ENCODE measurements at regions not wholly inside any gene's neighbourhood (a gene's known extent, or its start where the extent isn't known, plus 50 kb on each side); places are given as distances from the start of the nearest gene placed in this dataset.

DNA sequence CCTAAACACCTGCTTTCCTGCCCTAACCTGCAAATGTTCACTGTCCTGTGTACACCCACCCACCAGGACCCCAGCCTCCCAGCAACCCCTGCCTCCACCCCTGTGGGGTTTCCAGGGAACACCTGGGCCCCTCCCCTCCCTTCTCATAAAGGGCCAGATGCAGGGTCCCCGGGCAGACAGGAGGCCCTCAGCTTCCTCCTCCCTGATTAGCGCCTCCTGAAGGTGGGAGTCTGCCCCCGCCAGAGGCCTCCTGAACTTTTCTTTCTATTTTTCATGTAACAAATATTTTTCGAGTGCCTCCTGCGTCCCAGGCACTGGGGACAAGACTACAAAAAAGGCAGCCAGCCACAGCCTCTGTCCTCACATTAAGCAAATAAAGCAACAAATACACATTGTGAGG is 135.4 kb upstream of the LINGO1 start:
- no peaks in the 10 kb centered on the region for H3K9me3 ChIP-seq (ENCODE audit: control insufficient read depth, insufficient read depth, low read depth, low read length)
- DNase-seq (ENCODE audit: low read depth in 2 of 2) = no peak
- peaks cover 2% of the 10 kb centered on the region for H3K27me3 ChIP-seq (ENCODE audit: control insufficient read depth, insufficient read depth, low read length)
- H3K36me3 ChIP-seq (ENCODE audit: control insufficient read depth, insufficient read depth, low read length) = no peaks in the 10 kb centered on the region
- H2AFZ ChIP-seq (ENCODE audit: low read length) = no peak overlapping the region
- H3K4me1 ChIP-seq (ENCODE audit: control insufficient read depth, extremely low read depth, insufficient read depth, low read length) = no peaks in the 10 kb centered on the region
- no peaks in the 10 kb centered on the region for H4K20me1 ChIP-seq (ENCODE audit: control insufficient read depth, extremely low read depth, insufficient read depth, low read length)
- H3K9ac ChIP-seq (ENCODE audit: insufficient read depth, low read length) = no peak overlapping the region
- H3K4me3 ChIP-seq (replicated peaks in 1 of 4; ENCODE audit: control extremely low read depth in 1 of 4, insufficient read depth in 1 of 4, low read depth in 3 of 4, low read length in 4 of 4) = no peak overlapping the region
- TF ChIP-seq EZH2 (IDR thresholded peaks at IDR 0.05; ENCODE audit: low read length, missing control alignments) = no peak
- TF ChIP-seq CTCF (conservative IDR thresholded peaks at IDR 0.05 in 1 of 2, IDR thresholded peaks at IDR 0.05 in 1 of 2; ENCODE audit: low read depth in 1 of 2, low read length in 2 of 2) = no peak
- H3K79me2 ChIP-seq (ENCODE audit: control insufficient read depth, insufficient read depth, low read length) = no peaks in the 10 kb centered on the region
- no peak overlapping the region for H3K4me2 ChIP-seq (ENCODE audit: extremely low read depth, insufficient read depth, low read length)
- H3K27ac ChIP-seq (ENCODE audit: insufficient read depth, low read length) = no peak overlapping the region

- TF ChIP-seq EZH2 (IDR thresholded peaks at IDR 0.05; ENCODE audit: low read length, missing control alignments) (no peak), CTCF (conservative IDR thresholded peaks at IDR 0.05 in 1 of 2, IDR thresholded peaks at IDR 0.05 in 1 of 2; ENCODE audit: low read depth in 1 of 2, low read length in 2 of 2) (no peak)
- H3K4me3 ChIP-seq (replicated peaks in 1 of 4; ENCODE audit: control extremely low read depth in 1 of 4, insufficient read depth in 1 of 4, low read depth in 3 of 4, low read length in 4 of 4) = no peak overlapping the region
- peaks cover 2% of the 10 kb centered on the region for H3K27me3 ChIP-seq (ENCODE audit: control insufficient read depth, insufficient read depth, low read length)
- H2AFZ ChIP-seq (ENCODE audit: low read length) = no peak overlapping the region
- H3K9me3 ChIP-seq (ENCODE audit: control insufficient read depth, insufficient read depth, low read depth, low read length) = no peaks in the 10 kb centered on the region
- no peaks in the 10 kb centered on the region for H3K4me1 ChIP-seq (ENCODE audit: control insufficient read depth, extremely low read depth, insufficient read depth, low read length)
- no peak overlapping the region for H3K9ac ChIP-seq (ENCODE audit: insufficient read depth, low read length)
- no peaks in the 10 kb centered on the region for H3K36me3 ChIP-seq (ENCODE audit: control insufficient read depth, insufficient read depth, low read length)
- no peaks in the 10 kb centered on the region for H4K20me1 ChIP-seq (ENCODE audit: control insufficient read depth, extremely low read depth, insufficient read depth, low read length)
- H3K4me2 ChIP-seq (ENCODE audit: extremely low read depth, insufficient read depth, low read length) = no peak overlapping the region
- no peak for DNase-seq (ENCODE audit: low read depth in 2 of 2)
- no peak overlapping the region for H3K27ac ChIP-seq (ENCODE audit: insufficient read depth, low read length)
- no peaks in the 10 kb centered on the region for H3K79me2 ChIP-seq (ENCODE audit: control insufficient read depth, insufficient read depth, low read length)
Observed at GRCh38 chr15:77764095-77764494, 131.4 kb upstream of the LINGO1 start.

DNA sequence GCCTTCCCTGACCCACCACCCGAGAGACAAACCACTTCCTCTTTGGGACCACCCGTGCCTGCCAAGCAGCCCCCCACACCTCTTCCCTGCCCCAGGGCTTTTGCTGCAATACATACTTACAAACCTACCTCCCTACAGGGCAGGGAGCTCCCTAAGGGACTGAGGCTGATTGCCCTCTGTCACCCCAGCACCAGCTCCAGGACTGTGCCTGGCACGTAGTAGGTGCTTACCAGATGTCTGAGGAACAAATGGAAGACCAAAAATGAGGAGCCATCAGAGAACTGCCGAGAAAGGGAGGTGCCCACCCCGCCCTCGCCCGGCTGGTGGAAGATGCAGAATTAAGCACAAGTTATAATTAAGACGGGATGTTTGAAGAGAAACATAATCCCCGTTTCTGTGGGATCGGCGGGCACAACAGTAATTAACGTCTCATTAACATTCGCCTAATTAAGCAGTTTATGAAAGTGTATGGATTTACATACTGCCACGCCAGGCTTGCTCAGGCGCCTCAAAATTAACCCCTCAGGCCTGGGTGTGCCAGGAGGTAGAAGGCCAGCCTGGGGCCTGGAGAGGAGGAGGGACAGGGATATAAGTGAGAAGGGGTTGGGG is 130.1 kb upstream of the LINGO1 start:
- DNase-seq (ENCODE audit: low read depth in 2 of 2) = no peak
- H3K27me3 ChIP-seq (ENCODE audit: control insufficient read depth, insufficient read depth, low read length) = peaks cover 2% of the 10 kb centered on the region
- TF ChIP-seq EZH2 (IDR thresholded peaks at IDR 0.05; ENCODE audit: low read length, missing control alignments) = no peak
- no peak for TF ChIP-seq CTCF (conservative IDR thresholded peaks at IDR 0.05 in 1 of 2, IDR thresholded peaks at IDR 0.05 in 1 of 2; ENCODE audit: low read depth in 1 of 2, low read length in 2 of 2)
- H3K36me3 ChIP-seq (ENCODE audit: control insufficient read depth, insufficient read depth, low read length) = no peaks in the 10 kb centered on the region
- no peak overlapping the region for H3K4me3 ChIP-seq (replicated peaks in 1 of 4; ENCODE audit: control extremely low read depth in 1 of 4, insufficient read depth in 1 of 4, low read depth in 3 of 4, low read length in 4 of 4)
- H2AFZ ChIP-seq (ENCODE audit: low read length) = no peak overlapping the region
- H3K9ac ChIP-seq (ENCODE audit: insufficient read depth, low read length) = no peak overlapping the region
- no peaks in the 10 kb centered on the region for H4K20me1 ChIP-seq (ENCODE audit: control insufficient read depth, extremely low read depth, insufficient read depth, low read length)
- no peaks in the 10 kb centered on the region for H3K9me3 ChIP-seq (ENCODE audit: control insufficient read depth, insufficient read depth, low read depth, low read length)
- no peaks in the 10 kb centered on the region for H3K79me2 ChIP-seq (ENCODE audit: control insufficient read depth, insufficient read depth, low read length)
- H3K27ac ChIP-seq (ENCODE audit: insufficient read depth, low read length) = no peak overlapping the region
- no peaks in the 10 kb centered on the region for H3K4me1 ChIP-seq (ENCODE audit: control insufficient read depth, extremely low read depth, insufficient read depth, low read length)
- H3K4me2 ChIP-seq (ENCODE audit: extremely low read depth, insufficient read depth, low read length) = no peak overlapping the region
